Glomerular visceral epithelial cell (primary cell): ENCODE measurements at regions not wholly inside any gene's neighbourhood (a gene's known extent, or its start where the extent isn't known, plus 50 kb on each side); places are given as distances from the start of the nearest gene placed in this dataset.
A peak's percentile ranks its signal among the peaks of the same experiment; 100 is the strongest.

Experiments used
- DNase-seq: peaks from one replicate; pipeline ENCODE4 v3.0.0-alpha.2; 2016; ENCODE audit errors: extremely low spot score

GRCh38 chr20:51159981-51160380 is 137.1 kb upstream of the KCNG1 start:
- DNase-seq, result no peak

DNA sequence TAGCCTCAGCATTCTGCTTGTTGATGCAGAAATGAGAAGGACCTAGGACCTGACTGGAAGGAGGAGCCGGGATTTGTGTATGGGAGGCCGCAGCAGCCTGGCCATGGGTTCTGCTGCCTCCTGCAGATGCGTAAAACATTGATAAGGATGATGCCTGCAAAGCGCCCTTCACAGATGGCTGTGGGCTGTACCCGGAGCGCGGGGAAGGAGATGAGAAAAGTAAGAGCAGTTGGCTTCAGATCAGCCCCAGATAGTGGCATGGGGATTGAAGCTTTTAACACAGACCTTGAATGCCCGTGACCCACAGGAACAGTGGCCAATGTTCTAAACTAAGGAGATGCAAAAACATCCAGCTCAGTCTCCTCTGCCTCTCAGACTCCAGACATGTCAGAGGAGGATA is 136.4 kb upstream of the KCNG1 start:
- DNase-seq, result no peak

- DNase-seq, result no peak
Observed at GRCh38 chr20:51158226-51158625, 135.3 kb upstream of the KCNG1 start.

- DNase-seq, result no peak
Observed at GRCh38 chr20:51156041-51156982, 133.4 kb upstream of the KCNG1 start.

GRCh38 chr20:51154708-51155690 is 132.1 kb upstream of the KCNG1 start:
- no peak for DNase-seq

DNA sequence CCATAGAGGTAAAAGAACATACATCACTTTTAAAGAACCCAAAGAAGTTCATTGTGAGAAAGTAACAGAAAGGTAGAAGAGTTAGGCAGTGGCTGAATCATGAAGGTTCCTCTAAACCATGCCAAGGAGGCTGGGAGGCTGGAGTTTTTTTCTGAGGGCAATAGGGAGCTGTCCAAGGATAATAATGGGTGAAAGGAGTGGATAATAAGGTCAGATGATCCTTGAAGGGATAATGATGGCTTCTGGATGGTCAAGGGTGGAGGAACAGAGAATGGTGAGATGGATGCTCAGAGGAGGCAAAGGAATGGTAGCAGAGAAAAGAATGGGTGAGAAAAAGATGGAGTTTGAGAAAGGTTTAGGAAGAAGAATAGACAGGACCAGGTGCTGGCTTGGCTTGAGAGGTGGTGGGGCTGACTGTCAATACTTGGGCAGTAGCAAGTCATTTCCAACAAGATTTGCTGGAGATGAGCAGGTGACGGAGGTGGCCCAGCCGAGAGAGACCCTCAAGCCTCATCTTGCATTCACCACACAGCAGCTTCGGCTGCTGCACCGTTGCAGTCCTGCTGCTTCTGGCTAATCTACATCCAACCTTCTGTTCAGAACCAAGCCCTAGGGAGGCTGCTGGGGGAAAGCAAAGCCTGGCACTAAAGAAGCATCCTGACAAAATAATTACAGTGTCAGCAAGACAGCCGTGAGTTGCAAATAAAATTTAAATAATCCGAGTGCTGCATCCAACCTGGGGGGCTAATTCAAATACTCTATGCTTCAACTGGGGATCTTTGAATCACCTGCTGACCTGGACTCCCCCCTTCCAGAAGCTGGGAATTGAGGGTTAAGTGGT is 131.2 kb upstream of the KCNG1 start:
- DNase-seq, result no peak

- no peak for DNase-seq
Observed at GRCh38 chr20:51148941-51149340, 126.0 kb upstream of the KCNG1 start.

DNA sequence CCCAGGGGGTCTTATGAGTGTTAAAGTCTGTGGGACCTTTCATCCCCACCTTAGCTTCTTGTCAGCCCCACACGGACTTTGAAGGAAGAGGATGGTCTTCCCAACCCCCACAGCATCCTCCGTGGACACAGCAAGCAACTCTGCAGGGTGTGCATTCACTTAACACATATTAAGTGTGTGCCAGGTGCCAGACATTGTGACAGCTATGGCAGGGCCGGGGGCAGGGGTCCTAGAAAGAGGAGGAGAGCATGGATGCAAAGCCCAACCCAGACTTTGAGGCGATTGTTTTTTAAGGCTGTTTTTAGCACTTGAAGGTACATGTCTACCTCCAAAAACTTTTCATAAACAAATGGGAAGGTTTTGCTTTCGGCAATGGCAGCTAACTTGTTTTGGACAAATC is 121.6 kb upstream of the KCNG1 start:
- no peak for DNase-seq

DNA sequence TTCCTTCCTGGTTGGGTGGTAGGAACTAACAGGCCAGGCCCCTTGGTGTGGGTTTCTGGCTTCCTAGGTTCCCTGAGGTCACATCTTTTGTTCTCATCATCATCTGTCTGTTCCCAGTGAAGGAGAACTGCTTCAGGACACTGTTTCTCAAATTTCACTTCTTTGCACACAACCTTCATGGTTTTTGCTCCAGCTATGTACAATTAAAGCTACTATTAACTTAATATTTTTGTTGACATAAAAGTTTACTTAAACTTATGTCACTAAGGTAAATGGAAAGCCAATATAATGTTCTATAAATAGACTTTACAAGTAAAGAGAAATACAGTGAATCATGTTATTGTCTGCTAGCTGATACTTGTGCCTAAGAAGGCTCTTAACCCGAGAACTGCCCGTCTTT is 120.7 kb upstream of the KCNG1 start:
- no peak for DNase-seq

- no peak for DNase-seq
Observed at GRCh38 chr20:51142448-51142847, 119.5 kb upstream of the KCNG1 start.

DNA sequence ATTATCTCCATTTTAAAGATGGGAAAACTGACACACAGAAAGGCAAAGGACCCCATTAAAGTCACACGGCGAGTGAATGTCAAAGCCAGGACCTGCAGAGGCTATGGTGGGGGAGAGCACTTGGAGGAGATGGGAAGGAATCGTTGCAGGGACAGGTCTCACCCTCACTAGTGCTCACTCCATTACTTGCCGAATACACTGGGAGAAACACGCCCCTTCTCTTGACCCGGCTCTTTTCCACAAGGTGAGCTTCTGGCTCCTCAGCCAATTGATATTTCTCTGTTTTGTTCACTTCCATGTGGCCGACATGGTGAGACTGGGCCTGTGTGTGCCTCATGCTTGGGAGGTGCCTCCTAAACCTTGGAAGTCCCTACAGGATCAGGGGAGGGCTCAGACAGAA is 117.8 kb upstream of the KCNG1 start:
- DNase-seq, result no peak

GRCh38 chr20:51139891-51140290 is 117.0 kb upstream of the KCNG1 start:
- DNase-seq, result no peak

DNA sequence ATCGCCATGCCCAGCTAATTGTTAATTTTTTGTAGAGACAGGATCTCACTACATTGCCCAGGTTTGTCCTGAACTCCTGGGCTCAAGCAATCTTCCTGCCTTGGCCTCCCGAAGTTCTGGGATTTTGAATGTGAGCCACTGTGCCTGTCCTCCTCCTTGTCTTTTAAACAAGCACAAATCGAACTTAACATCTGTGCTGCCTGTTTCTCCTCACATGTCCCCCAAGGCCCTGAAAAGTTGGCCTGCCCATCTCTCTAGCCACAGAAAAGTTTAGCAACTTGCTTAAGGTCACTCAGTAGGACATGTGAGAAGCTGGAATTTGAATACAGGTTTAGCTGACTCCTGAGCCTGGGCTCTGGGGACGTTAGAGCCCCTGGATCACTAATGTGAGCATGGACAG is 115.7 kb upstream of the KCNG1 start:
- no peak for DNase-seq

DNA sequence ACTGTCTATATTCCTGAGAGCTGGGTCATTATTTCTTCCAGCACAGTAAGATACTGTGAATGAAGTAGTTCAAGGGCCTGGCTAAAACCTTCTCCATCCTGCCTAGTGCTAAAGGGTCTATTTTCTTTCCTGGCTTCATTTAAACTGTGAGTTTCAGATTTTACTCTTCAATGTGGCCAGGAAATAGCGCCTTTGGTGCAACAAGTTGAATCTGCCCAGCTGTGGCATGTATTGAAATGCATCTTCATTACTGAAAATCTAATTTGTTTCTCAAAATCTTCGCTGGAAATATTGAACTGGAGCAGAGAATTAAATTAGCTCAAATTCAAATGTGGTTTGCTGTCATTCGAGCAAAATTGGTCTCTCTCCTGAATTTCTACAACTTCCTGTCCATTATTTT is 114.6 kb upstream of the KCNG1 start:
- DNase-seq, result no peak

- no peak for DNase-seq
Observed at GRCh38 chr20:51135926-51136715, 113.2 kb upstream of the KCNG1 start.

DNA sequence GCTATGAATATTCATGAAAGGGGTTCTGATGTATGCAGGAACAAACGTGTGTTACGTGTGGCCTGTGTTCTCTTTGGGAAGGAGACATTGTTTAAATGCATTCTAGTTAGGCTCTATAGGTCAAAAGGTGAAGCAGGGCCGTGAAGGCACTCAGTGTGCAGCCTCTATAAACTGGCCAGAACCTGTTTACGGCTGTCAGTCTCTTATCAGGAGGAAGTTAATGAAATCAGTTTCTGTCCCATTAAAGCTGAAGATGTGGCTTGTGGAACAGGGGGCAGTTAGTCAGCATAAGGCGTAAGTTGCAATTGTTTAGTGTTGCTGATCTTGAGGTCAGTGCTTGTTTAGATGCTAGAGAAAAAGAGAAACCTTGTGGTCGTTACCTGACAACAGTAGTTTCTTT is 111.5 kb upstream of the KCNG1 start:
- DNase-seq, result no peak

DNA sequence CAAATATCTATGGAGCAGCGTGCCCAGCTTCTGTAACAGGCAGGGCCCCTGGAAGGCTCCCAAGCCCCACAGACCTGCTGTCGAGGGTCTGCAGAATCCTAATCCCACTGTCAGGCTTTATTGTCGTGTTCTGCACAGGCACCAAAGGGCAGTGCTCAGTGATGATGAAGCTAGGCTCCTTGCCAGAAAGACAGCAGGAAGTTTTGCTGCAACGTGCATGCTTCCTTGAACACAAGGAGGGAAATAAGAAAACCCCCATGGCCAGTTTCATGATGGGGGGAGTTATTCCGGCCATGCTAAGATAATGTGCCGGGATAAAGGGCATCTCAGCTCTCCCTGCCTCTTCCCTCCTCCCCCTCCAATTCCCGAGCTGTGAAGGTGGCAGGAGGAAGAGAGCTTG is 109.4 kb upstream of the KCNG1 start:
- no peak for DNase-seq

DNA sequence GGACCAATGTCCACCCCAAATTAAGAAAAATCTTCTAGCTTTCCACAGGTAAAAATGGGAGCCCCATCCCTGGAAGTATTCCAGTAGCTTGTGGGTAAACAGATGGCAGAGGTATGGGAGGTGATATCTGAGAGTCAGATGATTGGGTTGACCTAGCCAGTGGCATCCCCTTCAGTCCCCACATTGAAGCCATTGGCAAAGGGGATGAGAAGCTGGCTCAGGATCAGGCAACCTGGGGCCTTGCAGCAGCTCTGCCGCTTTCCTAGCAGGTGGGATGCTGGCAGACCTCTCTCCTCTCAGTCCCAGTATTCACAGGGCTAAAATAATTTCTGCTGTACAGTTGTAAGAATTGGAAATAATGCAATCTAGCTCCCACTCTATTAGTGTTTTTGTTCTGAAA is 108.9 kb upstream of the KCNG1 start:
- no peak for DNase-seq

DNA sequence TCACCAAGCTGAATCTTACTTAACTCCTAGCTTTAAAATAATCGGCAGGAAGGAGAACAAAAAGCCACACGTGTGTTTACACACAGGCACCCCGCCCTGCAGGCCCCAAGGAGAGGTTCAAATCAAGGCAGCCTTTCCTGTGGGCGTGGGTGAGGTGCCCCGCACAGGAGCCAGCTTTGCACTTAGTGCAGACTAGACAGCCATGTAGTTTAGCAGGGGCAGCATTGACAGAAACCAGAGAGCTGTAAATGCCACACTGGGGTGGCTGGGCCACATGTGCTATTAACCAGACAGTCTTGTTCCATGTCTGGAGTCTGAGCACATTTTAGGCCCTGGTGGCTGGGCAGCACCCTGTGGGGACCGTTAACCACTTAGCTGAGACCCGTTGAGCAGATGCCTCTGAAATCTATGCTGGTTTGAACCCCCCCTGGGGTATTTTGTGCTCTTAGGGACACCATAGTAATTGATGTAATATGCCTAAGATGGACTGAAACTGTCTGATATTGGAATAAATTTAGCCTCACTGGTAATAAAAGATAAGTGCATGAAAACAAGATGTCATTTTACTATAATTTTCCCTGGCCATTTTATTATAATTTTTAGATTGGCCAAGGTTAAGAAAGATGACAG is 106.4 kb upstream of the KCNG1 start:
- no peak for DNase-seq

GRCh38 chr20:51128198-51128597 is 105.3 kb upstream of the KCNG1 start:
- DNase-seq, result peak; percentile 49
